HG03175 (cell line): ENCODE measurements at regions not wholly inside any gene's neighbourhood (a gene's known extent, or its start where the extent isn't known, plus 50 kb on each side); places are given as distances from the start of the nearest gene placed in this dataset.

Source experiments
- ATAC-seq: cut with Tn5 transposase; IDR thresholded peaks from one replicate; pipeline ENCODE4 v1.9.1; 2021; ENCODE audit warnings: mild to moderate bottlenecking, moderate library complexity; ENCODE audit not compliant: unreplicated experiment

DNA sequence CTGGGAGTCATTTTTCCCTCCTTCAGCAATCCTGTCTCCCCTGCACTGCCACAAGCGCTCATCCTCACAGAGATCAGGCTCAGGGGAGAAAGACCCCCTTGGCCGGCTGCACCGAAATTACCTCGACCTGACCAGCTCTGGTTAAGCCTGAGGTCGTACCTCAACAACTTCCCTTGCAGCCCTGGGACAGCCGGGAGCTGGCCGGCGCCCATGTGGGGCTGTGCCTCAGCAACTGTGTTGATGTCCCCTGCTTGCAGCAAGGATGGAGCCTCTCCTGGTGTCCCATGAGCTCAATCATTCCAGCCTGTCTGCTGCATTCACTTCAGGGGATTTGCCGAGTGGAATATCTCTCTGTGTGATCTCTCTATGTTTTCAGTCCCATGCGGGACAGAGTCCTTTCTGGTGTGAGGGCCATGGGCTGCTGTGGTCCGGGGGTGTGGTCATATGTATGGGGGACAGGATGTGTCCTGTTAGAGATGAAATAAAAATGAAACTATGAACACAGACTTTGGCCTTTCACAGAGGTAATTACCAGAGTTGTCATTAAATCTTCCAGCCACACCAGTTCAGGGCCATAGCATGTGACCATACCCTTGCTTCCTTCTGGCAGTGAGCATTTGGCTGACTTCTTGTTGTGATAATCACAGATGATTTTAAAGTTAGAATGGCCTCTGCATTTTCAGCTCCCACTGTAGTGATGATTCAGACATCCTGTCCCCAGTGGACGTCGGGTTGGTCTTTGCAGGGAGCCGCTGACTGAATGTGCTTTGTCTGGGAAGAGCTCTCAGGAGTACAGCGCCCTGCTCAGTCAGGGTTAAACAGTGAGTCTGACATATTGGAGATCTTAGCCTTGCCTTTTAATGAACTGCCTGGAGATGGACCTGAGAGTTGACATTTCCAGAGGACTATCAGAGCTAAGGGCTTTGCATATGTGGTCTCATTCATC lies 405.9 kb downstream of the AACS start:
- ATAC-seq = no peak

DNA sequence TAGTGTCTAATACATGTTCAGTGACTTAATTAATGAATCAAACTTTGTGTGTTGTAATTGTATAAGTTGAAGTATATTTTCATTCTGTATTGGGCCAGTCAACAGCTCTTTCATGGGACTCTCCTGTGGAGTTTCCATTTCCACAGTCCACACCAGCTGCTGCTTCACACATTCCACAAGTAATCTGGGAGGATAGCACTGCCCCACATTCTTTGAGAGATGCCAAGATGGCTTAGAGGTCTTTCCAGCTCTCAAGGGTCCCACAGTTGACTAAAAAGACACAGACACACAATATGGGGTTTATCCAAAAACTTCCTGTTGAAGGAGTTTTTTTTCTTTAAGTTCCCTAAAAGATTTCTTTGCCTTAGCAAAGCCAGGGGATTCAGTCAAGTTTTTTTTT lies 408.3 kb downstream of the AACS start:
- ATAC-seq = no peak

DNA sequence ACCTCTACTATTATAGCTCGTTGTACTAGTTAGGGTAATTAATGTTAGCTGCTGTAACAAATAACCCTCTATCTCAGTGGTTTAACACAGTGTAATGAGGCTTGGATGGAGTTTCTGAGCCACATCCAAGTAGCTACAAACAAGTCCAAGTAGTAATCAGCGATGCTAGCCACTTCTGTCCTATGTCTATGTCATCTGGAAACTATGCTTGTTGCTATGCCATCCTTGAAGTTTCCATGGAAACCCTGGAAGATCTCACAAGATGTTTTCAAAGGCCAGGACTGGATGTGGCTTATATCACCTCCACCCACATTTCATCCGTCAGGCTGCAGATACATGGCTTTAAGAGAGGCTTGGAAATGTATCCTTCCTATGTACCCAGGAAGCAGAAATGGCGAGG lies 422.1 kb downstream of the AACS start:
- ATAC-seq = no peak

DNA sequence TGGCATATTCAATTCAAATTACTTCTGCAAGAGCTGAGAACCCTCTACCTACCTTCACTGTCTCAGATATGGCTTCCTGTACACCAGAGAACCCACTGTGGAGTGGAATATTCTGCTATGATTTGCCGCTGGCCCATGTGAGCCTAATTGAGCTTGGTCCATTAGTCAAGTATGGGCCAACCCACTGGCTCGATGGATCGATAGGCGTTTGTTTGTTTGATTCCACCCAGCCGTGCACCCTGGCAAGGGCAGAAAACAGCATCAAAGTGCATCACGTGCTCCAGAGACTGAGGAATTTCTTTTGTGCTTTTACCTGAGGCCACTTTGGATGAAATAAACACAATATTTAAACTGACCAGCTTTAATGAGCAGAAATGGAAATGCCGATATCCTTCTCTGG lies 426.3 kb downstream of the AACS start:
- no peak for ATAC-seq

DNA sequence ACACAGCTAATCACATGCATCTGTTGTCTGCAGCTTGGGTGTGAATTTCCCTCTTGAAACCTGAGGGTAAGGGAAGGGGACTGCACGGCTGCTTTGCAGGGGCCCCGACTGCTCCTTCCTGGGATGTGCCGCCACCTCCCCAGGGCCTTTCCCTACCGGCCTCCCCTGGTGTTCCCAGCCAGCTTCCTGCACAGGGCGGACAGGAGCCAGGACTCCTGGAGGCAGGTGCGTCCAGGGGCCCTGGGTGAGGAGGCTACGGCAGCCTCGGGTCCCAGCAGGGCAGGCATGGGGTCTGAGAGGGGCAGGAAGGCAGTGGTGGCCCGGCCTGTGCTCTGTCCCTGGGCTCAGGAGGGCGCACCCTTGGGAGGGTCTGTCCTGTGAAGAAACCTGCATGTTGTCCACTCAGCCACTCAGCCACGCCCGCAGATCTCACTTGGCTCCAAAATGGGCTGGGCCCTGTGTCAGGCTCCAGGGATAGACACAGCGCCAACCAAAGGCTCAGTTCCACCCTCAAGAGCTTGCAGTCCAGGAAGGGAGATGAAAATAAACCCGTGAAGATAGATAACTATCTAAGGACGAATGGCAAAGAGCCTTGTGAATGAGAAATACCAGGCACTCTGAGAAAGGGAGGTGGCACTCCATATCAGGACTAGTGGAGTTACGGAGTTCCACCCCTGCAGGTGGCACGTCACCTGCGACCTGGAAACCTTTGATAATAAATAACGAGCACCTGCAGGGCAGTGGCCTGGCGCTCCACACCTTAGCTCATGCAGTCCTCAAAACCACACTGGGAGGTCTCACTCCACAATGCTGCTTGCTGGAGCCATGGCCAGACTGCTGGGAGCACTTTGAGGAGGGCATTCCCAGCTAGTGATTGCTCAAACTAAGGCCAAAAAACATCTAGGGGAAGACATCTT lies 427.4 kb downstream of the AACS start:
- ATAC-seq = no peak

DNA sequence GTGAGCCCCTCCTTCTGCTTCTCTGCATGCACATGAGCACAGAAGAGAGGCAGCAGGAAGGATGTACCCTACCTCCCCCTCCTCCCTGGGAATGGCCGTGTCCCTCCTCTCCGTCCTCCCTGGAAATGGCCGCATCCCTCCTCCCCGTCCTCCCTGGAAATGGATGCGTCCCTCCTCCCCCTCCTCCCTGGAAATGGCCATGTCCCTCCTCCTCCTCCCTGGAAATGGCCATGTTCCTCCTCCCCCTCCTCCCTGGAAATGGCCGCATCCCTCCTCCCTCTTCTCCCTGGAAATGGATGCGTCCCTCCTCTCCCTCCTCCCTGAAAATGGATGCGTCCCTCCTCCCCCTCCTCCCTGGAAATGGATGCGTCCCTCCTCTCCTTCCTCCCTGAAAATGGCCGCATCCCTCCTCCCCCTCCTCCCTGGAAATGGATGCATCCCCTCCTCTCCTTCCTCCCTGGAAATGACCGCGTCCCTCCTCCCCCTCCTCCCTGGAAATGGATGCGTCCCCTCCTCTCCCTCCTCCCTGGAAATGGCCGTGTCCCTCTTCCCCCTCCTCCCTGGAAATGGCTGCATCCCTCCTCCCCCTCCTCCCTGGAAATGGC lies 428.6 kb downstream of the AACS start:
- no peak for ATAC-seq

DNA sequence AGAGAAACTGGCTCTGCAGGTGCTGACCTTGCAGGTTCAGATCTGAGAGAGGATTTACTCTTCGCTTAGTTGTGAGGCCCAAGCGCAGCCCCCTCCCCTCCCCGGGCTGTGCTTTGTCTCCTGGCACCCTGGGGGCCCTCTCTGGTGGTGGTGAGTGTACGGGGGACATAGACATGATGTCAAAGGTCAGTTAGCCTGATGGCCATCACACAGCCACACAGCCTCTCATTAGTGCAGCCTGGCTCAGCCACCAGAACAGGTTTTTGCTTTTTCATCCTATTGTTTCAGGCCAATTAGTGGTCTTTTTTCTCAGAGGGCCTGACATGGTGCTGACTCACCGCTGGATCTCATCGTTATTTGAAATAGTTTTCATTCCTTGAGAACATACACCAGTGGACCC lies 437.9 kb downstream of the AACS start:
- no peak for ATAC-seq

DNA sequence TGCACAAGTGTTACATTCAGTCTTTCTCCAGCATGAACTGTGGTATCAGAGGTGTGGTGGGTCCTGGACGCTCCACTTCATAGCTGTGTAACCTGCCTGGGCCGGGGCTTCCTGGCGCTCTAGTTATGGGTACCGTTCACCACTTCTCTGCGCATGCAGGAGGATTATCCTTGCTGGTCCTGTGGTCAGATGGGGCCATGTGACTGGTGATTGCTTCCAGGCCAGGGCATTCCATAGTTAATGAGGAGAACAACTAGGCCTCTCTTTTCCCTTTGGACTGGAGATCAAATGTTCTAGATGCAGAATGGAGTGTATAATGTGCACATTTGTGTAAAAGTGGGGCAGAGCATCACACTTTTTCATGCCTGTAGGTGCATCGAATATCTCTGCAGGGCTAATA lies 444.0 kb downstream of the AACS start:
- ATAC-seq = no peak

DNA sequence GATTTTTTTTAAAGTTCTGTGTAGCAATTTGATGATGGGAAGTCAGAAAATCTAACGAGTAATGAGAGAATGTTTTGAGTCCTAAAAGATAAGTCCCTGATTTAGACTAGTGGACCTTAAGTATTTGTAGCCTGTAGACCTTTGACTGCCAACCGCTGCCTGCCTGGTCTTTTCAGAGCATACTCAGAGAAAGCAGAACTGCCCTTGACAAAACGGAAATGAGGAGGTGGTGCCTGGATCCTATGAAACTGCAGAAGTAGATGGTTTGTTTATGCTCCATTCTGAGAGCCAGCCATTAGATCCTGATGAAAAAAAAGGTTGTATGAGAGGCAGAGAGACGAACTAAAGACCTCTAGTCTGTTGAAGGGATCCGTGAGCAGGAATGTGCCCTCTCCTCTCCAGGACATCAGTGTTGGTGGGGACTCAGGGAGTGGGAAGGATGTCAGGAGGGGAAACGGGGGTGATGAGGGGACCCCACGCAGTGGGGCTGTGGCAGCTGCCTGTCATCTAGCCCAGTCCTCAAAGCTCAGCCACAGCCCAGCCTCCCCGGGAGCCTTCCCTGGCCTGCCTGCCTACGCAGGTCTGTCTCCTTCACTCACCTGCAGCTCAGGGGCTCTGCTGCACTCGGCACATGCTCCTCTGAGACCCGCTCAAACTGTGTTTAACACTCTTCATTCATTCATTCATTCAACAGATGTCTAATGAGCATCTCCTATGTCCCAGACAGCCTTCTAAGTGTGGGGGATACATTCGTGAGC lies 447.5 kb downstream of the AACS start:
- ATAC-seq = no peak

DNA sequence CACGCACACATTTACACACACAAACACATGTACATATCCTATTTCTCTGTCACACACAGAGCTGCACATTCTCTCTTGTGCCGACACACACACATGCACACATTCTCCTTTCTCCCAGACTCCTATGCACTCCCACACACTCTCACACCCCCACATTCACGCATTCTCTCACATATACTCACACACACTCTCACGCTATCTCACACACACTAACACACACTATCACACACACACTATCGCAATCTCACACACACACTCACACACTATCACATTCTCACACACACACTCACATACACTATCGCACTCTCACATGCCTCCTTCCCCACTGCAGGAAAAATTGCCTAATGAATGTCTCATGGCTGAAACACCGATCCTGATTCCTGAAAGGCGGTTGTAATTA lies 450.7 kb downstream of the AACS start:
- ATAC-seq = no peak

DNA sequence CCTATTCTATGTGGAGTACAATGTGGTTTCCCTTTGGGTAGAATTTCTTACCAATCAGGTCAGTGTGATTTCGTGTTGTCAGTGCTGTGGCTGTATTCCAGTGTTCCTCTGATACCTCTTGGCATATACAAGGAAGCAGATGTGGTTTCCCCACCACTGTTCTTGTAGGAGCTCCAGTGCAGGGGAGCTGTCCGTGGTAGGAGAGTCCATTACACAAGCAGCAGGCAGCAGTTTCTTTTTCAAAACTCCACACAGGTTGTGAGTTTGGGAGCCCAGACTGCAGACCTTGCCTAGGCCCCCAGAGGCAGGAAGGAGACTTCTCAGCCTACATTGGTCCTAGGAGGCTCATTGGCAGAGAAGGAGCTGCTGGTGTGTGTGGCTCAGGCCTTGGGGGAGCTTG lies 452.8 kb downstream of the AACS start:
- ATAC-seq = no peak

DNA sequence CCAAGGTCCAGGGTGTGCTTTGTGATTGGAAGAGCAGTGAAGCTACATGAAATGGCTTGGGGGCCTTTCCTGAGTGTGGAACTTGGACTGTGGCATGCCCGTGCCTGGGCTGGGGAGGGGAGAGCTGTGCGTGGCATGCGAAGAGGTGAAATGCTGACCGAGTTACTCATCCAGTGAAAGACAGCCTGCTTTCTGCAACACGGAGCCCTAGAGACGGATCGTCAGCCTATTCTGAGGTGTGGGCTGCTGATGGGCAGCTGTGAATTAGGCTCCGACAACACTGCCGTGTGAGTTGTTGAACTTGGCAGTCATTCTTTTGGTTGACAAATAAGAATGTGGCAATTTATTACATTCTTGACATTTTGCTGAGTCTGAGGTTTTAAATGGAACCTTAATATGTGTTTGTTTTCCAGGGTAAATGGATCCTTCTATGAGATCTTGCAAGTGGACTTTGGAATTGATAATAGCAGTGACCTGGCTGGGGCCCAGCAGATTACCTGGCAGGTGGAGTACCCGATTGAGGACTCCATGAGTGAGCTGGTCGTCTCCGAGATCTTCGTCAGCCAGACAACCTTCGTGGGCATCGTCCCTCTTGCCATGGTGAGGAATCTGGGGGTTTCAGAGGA lies 453.9 kb downstream of the AACS start:
- no peak for ATAC-seq

DNA sequence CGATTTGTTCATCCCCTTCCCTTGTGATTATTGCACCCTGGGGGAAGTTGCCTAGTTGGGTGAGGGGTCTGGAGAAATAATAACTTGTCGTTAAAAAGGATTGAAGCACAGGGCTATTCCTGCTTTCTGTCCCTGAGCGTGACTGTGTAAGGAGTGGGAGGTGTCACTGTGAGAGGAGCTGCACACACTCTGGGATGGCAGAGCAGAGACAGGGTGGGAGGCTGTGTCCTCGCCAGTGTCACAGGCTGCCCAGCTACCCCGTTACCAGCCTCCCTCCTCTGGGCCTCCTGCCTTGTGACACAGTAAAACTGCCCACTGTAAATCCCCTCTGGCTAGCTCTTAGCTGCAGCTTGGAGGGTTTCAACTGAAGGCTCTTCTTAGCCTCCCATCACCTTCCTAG lies 460.6 kb downstream of the AACS start:
- no peak for ATAC-seq

DNA sequence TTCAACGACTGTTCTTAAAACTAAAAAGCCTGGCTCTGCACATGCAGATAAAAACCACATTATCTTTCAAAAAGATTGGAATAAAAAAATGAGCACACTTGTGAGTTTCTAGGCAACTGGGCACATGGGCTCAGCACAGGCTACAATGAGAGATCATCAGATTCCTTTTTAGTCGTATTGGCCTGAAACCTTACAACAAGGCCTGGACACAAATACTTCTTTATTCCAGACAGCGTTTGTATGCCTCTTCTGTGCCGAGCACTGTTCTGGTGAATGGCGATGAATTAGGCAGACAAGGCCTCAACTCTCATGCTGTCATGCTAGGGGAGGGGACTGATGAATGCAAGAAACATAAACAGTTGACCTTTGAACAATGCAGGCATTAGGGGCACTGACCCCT lies 463.0 kb downstream of the AACS start:
- no peak for ATAC-seq

DNA sequence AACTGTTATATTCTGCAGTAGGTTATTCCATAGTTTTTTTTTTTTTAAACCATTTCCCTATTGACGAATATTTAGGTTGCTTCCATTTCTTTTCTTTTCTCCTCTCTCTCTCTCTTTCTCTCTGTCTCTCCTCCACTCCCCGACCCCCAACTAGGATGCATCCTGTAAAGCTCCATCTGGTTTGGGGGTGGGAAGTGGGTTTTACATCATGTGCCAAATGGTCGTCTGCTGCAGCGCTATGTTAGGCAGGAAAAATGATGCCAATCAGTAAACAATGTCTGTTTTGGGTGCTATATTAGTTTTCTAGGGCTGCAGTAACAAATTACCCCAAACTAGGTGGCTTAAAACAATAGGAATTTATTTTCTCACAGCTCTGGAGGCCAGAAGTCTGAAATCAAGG lies 465.0 kb downstream of the AACS start:
- ATAC-seq = no peak

DNA sequence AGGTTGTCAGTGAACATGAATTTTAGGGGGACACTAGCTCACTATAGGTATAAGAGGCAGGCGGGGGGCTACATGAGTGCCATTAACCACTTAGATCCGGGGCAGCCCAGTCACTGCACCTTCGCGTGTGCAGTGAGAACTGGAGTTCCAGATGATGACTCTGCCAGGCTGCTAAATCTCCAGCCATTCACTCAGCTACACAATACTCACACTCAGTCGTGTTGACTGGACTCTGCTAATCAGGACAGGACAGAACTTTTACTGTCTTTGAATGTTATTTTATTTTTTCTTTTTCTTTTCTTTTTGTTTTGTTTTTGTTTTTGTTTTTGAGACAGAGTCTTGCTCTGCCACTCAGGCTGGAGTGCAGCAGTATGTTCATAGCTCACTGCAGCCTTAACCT lies 465.6 kb downstream of the AACS start:
- no peak for ATAC-seq

DNA sequence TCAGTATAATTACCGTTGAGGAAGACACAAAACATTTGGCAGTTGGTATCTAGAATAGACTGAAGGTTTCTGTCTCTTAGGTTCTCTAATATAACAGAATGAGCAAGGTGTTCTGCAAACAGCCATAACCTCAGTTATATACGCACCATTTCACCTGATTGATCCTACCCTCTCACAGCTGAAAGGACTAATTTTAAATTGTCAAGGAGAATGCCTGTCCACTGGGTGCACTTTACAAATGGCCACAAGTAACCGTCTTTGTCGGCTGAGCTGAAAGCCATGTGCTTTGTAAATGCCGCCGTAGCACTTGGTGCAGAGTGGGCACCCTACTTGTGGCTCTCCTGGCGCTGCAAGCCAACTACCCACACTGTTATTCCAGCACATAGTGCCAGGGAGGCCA lies 466.3 kb downstream of the AACS start:
- ATAC-seq = no peak

DNA sequence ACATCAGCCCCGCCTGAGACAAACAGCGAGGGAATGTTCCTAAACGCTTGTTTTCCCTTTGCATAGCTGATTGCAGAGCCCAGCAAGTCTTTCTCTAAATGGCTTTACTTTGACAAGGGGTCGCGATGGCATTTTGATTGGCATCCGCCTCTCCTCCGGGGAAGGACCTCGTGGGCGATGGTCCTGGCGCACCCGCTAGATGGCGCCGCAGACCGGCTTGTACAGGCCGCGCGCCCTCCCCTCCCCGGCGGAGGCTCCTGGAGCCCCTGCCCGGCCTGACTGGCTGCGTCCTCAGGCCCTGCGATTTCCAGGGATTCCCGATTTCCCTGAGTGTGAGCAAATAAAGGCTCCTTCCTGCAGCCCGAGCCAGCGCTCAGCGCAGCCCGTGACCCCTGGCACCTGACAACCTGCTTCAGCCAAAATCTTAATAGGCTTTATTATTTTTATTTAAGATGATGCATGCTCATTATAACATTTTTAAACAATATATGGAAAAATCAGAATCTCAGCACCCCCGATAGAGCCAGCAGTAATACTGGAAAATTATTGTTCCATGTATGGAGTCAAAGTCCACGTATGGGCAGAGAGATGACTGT lies 468.3 kb downstream of the AACS start:
- peak; percentile 65 for ATAC-seq

DNA sequence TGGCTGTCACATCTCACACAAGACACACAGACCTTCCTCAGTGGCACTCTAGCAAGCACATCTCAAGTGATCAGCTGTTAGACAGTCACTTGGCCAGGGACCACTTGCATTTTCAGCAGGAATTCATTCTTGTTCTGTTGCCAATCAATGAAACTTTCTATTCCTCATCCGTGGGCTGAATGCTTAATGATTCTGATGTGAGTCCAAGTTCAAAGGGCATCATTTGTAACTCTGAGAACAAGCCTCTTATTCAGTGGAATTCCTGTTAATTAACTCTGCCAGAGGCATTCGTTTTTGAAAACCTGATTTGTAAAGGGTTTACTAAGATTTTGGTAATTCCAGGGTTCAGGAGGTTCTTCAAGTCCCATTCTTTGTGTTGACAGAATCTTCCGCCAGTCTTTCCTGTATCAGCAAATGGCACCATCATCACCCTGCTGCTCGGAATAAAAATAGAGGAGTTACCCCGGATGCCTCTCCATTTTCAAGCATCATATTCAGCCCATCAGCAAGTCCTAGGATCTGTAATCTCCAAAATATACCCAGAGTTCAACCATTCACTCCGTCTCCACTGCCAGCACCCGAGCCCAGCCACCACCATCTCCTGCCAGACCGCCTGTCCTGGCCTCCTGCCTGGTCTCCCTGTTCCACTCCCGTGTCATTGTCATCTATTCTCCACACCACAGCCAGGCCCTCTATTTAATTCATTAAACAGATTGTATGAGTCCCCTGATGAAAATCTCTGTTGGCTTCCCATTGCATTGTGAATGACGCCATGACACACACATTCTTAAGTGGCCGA lies 473.4 kb downstream of the AACS start:
- ATAC-seq = no peak
